WTC11 (cell line): ENCODE measurements at regions not wholly inside any gene's neighbourhood (a gene's known extent, or its start where the extent isn't known, plus 50 kb on each side); places are given as distances from the start of the nearest gene placed in this dataset.

Source experiments
- ATAC-seq: fragments of 200-7000 bp; cut with Tn5 transposase; 2 replicates; pipeline ENCODE4 v1.10.0; 2021; ENCODE audit warnings: mild to moderate bottlenecking, moderate library complexity
- CTCF ChIA-PET: fragments of 300-600 bp; sonication (Branson Sonifier 250); formaldehyde crosslinking; loops from one replicate; lab custom pipeline; 2021; ENCODE audit warnings: antibody characterized with exemption; lab: Charles Lee
- POLR2A ChIA-PET: fragments of 350-600 bp; sonication (Branson Sonifier 250); formaldehyde crosslinking; loops from one replicate; lab custom pipeline; 2021; ENCODE audit warnings: antibody characterized with exemption; lab: Charles Lee
- DNase-seq: peaks from one replicate; pipeline ENCODE4 v3.0.0; 2021; ENCODE audit warnings: low spot score
- H3K27ac Mint-ChIP-seq: 2 replicates; pipeline ENCODE4 v1.8.0; 2021; ENCODE audit warnings: mixed read lengths
- H3K27me3 Mint-ChIP-seq: 2 replicates; pipeline ENCODE4 v1.8.0; 2021; ENCODE audit warnings: low read depth, mild to moderate bottlenecking, moderate library complexity, mixed read lengths
- H3K36me3 Mint-ChIP-seq: 2 replicates; pipeline ENCODE4 v1.8.0; 2021; ENCODE audit warnings: mixed read lengths
- H3K4me1 Mint-ChIP-seq: 2 replicates; pipeline ENCODE4 v1.8.0; 2022; ENCODE audit warnings: mixed read lengths
- H3K4me3 Mint-ChIP-seq: 2 replicates; pipeline ENCODE4 v1.8.0; 2021; ENCODE audit warnings: mild to moderate bottlenecking, moderate library complexity, mixed read lengths
- H3K9me3 Mint-ChIP-seq: 2 replicates; pipeline ENCODE4 v1.8.0; 2021; ENCODE audit warnings: mixed read lengths
- AFF4 ChIP-seq: sonication (generic); formaldehyde crosslinking; IDR thresholded peaks from 2 replicates; pipeline ENCODE4 v1.8.1; 2023; ENCODE audit warnings: mild to moderate bottlenecking, missing genetic modification reagents, borderline replicate concordance
- ATF3 ChIP-seq: sonication (generic); formaldehyde crosslinking; conservative IDR thresholded peaks from 2 replicates; pipeline ENCODE4 v1.8.1; 2022; ENCODE audit warnings: mild to moderate bottlenecking, missing genetic modification reagents
- ESRRA ChIP-seq: sonication (generic); formaldehyde crosslinking; IDR thresholded peaks from 2 replicates; pipeline ENCODE4 v1.8.1; 2022; ENCODE audit warnings: mild to moderate bottlenecking, missing genetic modification reagents, borderline replicate concordance
- FOXJ3 ChIP-seq: sonication (generic); formaldehyde crosslinking; IDR thresholded peaks from 2 replicates; pipeline ENCODE4 v1.9.0; 2021; ENCODE audit warnings: missing genetic modification reagents, mild to moderate bottlenecking, borderline replicate concordance
- FOXP4 ChIP-seq: sonication (generic); formaldehyde crosslinking; IDR thresholded peaks from 2 replicates; pipeline ENCODE4 v1.8.0; 2022; ENCODE audit warnings: mild to moderate bottlenecking, missing genetic modification reagents
- HMGA2 ChIP-seq: fragments of 250-450 bp; sonication (Bioruptor Pico); IDR thresholded peaks from 2 replicates; pipeline ENCODE4 v1.4.0; 2021; ENCODE audit warnings: mild to moderate bottlenecking, moderate library complexity
- IRF2 ChIP-seq: sonication (generic); formaldehyde crosslinking; IDR thresholded peaks from 2 replicates; pipeline ENCODE4 v1.8.0; 2022; ENCODE audit warnings: low read depth, missing genetic modification reagents, borderline replicate concordance
- JAZF1 ChIP-seq: fragments of 250-450 bp; sonication (Bioruptor Pico); IDR thresholded peaks from 2 replicates; pipeline ENCODE4 v1.9.0; 2021; ENCODE audit warnings: moderate library complexity, mild to moderate bottlenecking, inconsistent platforms
- JUN ChIP-seq: sonication (generic); formaldehyde crosslinking; IDR thresholded peaks from 2 replicates; pipeline ENCODE4 v1.8.0; 2023; ENCODE audit warnings: mild to moderate bottlenecking, missing genetic modification reagents
- KAT7 ChIP-seq: sonication (generic); formaldehyde crosslinking; IDR thresholded peaks from 2 replicates; pipeline ENCODE4 v1.8.1; 2023; ENCODE audit warnings: missing genetic modification reagents, mild to moderate bottlenecking, borderline replicate concordance
- NFATC4 ChIP-seq: fragments of 250-450 bp; sonication (Bioruptor Pico); IDR thresholded peaks from 2 replicates; pipeline ENCODE4 v1.9.0; 2021; ENCODE audit warnings: mild to moderate bottlenecking
- NFYB ChIP-seq: sonication (generic); formaldehyde crosslinking; conservative IDR thresholded peaks from 2 replicates; pipeline ENCODE4 v1.8.0; 2022; ENCODE audit warnings: low read depth, missing genetic modification reagents
- NR1H2 ChIP-seq: sonication (generic); formaldehyde crosslinking; IDR thresholded peaks from 2 replicates; pipeline ENCODE4 v1.9.0; 2021; ENCODE audit warnings: mild to moderate bottlenecking, moderate library complexity, missing genetic modification reagents
- OVOL2 ChIP-seq: fragments of 250-450 bp; sonication (Bioruptor Pico); IDR thresholded peaks from 2 replicates; pipeline ENCODE4 v1.9.0; 2021; ENCODE audit warnings: mild to moderate bottlenecking, borderline replicate concordance
- SMAD4 ChIP-seq: sonication (generic); formaldehyde crosslinking; IDR thresholded peaks from 2 replicates; pipeline ENCODE4 v1.8.0; 2022; ENCODE audit warnings: mild to moderate bottlenecking, missing genetic modification reagents
- ZBTB21 ChIP-seq: sonication (generic); formaldehyde crosslinking; IDR thresholded peaks from 2 replicates; pipeline ENCODE4 v1.8.1; 2023; ENCODE audit warnings: mild to moderate bottlenecking, missing genetic modification reagents, borderline replicate concordance
- ZNF138 ChIP-seq: sonication (generic); formaldehyde crosslinking; conservative IDR thresholded peaks from 2 replicates; pipeline ENCODE4 v1.8.1; 2022; ENCODE audit warnings: mild to moderate bottlenecking, moderate library complexity, missing genetic modification reagents
- ZNF219 ChIP-seq: sonication (generic); formaldehyde crosslinking; IDR thresholded peaks from 2 replicates; pipeline ENCODE4 v1.8.0; 2023; ENCODE audit warnings: missing genetic modification reagents, mild to moderate bottlenecking, borderline replicate concordance
- ZNF232 ChIP-seq: sonication (generic); formaldehyde crosslinking; IDR thresholded peaks from 2 replicates; pipeline ENCODE4 v1.8.0; 2022; ENCODE audit warnings: mild to moderate bottlenecking, missing genetic modification reagents
- ZNF263 ChIP-seq: sonication (generic); formaldehyde crosslinking; IDR thresholded peaks from 2 replicates; pipeline ENCODE4 v1.8.1; 2022; ENCODE audit warnings: low read depth, mild to moderate bottlenecking, moderate library complexity, missing genetic modification reagents
- ZNF423 ChIP-seq: fragments of 250-450 bp; sonication (Bioruptor Pico); IDR thresholded peaks from 2 replicates; pipeline ENCODE4 v2.1.2; 2022; ENCODE audit warnings: mild to moderate bottlenecking, moderate library complexity
- TF ChIP-seq, protein P1 (sequence below): sonication (generic); formaldehyde crosslinking; IDR thresholded peaks from 2 replicates; pipeline ENCODE4 v1.8.1; 2023; ENCODE audit warnings: mild to moderate bottlenecking, missing genetic modification reagents
- TF ChIP-seq, protein P2 (sequence below): sonication (generic); formaldehyde crosslinking; IDR thresholded peaks from 2 replicates; pipeline ENCODE4 v1.8.0; 2022; ENCODE audit warnings: mild to moderate bottlenecking, missing genetic modification reagents
- TF ChIP-seq, protein P3 (sequence below): fragments of 250-450 bp; sonication (Bioruptor Pico); IDR thresholded peaks from 2 replicates; pipeline ENCODE4 v2.1.2; 2022; ENCODE audit warnings: mild to moderate bottlenecking, moderate library complexity
- TF ChIP-seq, protein P4 (sequence below): sonication (generic); formaldehyde crosslinking; IDR thresholded peaks from 2 replicates; pipeline ENCODE4 v1.8.1; 2022; ENCODE audit warnings: mild to moderate bottlenecking, moderate library complexity, missing genetic modification reagents

DNA sequence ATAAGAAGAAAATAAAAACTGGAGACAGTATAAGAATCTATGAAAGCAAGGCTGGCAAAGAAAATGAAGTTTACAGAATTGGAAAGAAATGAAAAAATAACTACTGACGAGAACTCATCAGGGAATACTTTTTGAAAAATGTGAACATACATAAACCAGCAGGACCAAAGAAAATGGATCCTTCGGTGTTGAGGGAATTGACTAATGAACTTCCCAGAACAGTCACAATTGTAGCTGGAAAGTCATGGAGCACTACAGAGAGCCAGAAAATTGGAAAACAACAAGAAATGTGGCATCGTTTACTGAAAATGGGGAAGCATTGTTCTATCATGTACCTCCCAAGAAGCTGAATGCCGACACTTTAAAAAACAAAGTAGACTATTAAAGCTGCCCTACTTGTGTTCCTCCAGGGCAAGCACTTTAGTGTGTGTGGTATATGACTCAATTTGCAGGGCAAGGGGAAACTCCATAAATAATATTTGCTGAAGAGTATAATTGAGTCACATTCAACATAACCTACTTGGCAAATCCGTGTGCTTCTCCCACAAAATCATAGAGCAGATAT is 1221.6 kb upstream of the NRXN1 start:
- no peak for DNase-seq
- TF ChIP-seq ZBTB21 (CRISPR knock-in tag) (no peak), NR1H2 (no peak), NFATC4 (no peak), JAZF1 (CRISPR knock-in tag) (no peak), IRF2 (no peak), OVOL2 (CRISPR knock-in tag) (no peak), SMAD4 (CRISPR knock-in tag) (no peak), FOXP4 (CRISPR knock-in tag) (no peak), FOXJ3 (no peak), KAT7 (CRISPR knock-in tag) (no peak), ZNF219 (CRISPR knock-in tag) (no peak)
- TF ChIP-seq, protein P1, sequence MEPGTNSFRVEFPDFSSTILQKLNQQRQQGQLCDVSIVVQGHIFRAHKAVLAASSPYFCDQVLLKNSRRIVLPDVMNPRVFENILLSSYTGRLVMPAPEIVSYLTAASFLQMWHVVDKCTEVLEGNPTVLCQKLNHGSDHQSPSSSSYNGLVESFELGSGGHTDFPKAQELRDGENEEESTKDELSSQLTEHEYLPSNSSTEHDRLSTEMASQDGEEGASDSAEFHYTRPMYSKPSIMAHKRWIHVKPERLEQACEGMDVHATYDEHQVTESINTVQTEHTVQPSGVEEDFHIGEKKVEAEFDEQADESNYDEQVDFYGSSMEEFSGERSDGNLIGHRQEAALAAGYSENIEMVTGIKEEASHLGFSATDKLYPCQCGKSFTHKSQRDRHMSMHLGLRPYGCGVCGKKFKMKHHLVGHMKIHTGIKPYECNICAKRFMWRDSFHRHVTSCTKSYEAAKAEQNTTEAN (CRISPR knock-in tag), result no peak
- TF ChIP-seq, protein P2, sequence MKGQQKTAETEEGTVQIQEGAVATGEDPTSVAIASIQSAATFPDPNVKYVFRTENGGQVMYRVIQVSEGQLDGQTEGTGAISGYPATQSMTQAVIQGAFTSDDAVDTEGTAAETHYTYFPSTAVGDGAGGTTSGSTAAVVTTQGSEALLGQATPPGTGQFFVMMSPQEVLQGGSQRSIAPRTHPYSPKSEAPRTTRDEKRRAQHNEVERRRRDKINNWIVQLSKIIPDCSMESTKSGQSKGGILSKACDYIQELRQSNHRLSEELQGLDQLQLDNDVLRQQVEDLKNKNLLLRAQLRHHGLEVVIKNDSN, result no peak
- TF ChIP-seq, protein P3, sequence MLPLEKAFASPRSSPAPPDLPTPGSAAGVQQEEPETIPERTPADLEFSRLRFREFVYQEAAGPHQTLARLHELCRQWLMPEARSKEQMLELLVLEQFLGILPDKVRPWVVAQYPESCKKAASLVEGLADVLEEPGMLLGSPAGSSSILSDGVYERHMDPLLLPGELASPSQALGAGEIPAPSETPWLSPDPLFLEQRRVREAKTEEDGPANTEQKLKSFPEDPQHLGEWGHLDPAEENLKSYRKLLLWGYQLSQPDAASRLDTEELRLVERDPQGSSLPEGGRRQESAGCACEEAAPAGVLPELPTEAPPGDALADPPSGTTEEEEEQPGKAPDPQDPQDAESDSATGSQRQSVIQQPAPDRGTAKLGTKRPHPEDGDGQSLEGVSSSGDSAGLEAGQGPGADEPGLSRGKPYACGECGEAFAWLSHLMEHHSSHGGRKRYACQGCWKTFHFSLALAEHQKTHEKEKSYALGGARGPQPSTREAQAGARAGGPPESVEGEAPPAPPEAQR (CRISPR knock-in tag), result no peak
- H3K4me1 Mint-ChIP-seq, result peaks cover 19% of the 10 kb centered on the region

DNA sequence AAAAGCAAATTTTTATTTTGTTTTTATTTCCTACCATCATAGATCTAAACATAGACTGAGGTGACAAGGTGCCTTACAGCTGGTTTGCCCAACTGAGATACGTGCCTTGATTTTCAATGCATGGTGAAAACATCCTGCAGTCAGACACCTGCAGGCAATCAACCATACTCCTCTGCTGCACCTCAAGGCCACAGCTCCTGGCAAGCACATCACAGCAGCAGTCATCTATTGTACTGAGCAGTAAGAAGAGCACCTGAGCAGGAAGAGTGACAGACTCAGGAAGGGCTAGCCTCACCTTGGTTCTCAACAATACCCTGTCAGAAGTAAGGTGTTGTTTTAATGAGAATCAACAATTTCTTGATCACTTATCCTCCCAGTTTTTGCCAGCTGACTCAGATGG is 1206.8 kb upstream of the NRXN1 start:
- POLR2A ChIA-PET, result no interaction called here
- peaks cover 13% of the 10 kb centered on the region for H3K9me3 Mint-ChIP-seq

More for the DNA sequence above, 1221.6 kb upstream of the NRXN1 start:
- Mint-ChIP-seq H3K4me3 (no peak overlapping the region), H3K27ac (peak overlapping the region; percentile 74), H3K36me3 (peaks cover 24% of the 10 kb centered on the region), H3K27me3 (no peaks in the 10 kb centered on the region), H3K9me3 (peaks cover 27% of the 10 kb centered on the region)
- peak; percentile 52 for ATAC-seq
- ChIA-PET POLR2A (no interaction called here), CTCF (no interaction called here)

GRCh38 chr2:52222128-52222527 is 1190.2 kb upstream of the NRXN1 start:
- POLR2A ChIA-PET, result no interaction called here
- Mint-ChIP-seq H3K4me1 (no peaks in the 10 kb centered on the region), H3K27me3 (no peaks in the 10 kb centered on the region), H3K36me3 (no peaks in the 10 kb centered on the region), H3K27ac (no peak overlapping the region), H3K9me3 (peaks cover 8% of the 10 kb centered on the region), H3K4me3 (no peak overlapping the region)
- CTCF ChIA-PET, result no interaction called here
- DNase-seq (no peak), ATAC-seq (no peak)
- no peak for TF ChIP-seq HMGA2 (CRISPR knock-in tag)
- no peak for TF ChIP-seq ZNF138 (CRISPR knock-in tag)
- TF ChIP-seq ATF3 (CRISPR knock-in tag), result no peak
- TF ChIP-seq AFF4 (CRISPR knock-in tag), result no peak
- no peak for TF ChIP-seq ZNF263 (CRISPR knock-in tag)
- TF ChIP-seq JUN (CRISPR knock-in tag), result no peak
- TF ChIP-seq, protein P4, sequence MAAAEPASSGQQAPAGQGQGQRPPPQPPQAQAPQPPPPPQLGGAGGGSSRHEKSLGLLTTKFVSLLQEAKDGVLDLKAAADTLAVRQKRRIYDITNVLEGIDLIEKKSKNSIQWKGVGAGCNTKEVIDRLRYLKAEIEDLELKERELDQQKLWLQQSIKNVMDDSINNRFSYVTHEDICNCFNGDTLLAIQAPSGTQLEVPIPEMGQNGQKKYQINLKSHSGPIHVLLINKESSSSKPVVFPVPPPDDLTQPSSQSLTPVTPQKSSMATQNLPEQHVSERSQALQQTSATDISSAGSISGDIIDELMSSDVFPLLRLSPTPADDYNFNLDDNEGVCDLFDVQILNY (CRISPR knock-in tag), result no peak
- TF ChIP-seq NFYB (CRISPR knock-in tag), result no peak

More for the DNA sequence above, 1206.8 kb upstream of the NRXN1 start:
- Mint-ChIP-seq H3K27me3 (no peaks in the 10 kb centered on the region), H3K4me1 (peaks cover 31% of the 10 kb centered on the region), H3K27ac (peak overlapping the region; percentile 73), H3K4me3 (no peak overlapping the region), H3K36me3 (no peaks in the 10 kb centered on the region)
- CTCF ChIA-PET, result no interaction called here
- TF ChIP-seq ZNF423 (CRISPR knock-in tag) (peak; percentile 66), ESRRA (CRISPR knock-in tag) (no peak), ZNF263 (CRISPR knock-in tag) (no peak), ZNF138 (CRISPR knock-in tag) (no peak), ZNF232 (no peak)
- DNase-seq, result peak; percentile 22
- ATAC-seq, result peak; percentile 99
